ENCODE measurements at regions not wholly inside any gene's neighbourhood (a gene's known extent, or its start where the extent isn't known, plus 50 kb on each side); places are given as distances from the start of the nearest gene placed in this dataset.
"Not testable (repeated sequence)": the region's sequence is repeated elsewhere in the genome, so short reads cannot be mapped to it uniquely, and the experiment has no call there.

DNA sequence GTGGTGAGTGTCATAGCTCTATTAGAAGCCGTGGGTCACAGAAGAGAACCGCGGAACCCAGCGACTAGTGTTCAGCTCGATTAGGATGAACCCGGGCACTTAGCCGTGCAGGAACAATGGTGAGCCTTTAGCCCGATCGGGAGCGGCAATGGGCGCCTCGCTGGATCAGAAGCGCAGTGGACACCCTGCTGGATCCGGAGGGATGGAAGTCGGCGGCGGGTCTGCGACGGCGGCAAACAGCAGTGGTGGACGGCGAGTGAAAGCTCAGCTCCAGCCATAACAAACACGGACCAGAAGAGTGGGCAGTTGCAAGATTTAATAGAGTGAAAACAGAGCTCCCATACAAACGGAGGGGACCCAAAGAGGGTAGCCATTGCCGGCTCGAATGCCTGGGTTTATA lies 72.7 kb upstream of the EN2 start:
- not testable (repeated sequence) for H2BK15ac ChIP-seq (ENCODE audit: low read length); H4K91ac ChIP-seq (ENCODE audit: low read depth, low read length, poor library complexity); H3K9me3 ChIP-seq (replicated peaks in 1 of 2; ENCODE audit: control insufficient read depth in 2 of 2, insufficient read depth in 1 of 2, low read depth in 1 of 2, low read length in 2 of 2); H3K9ac ChIP-seq (ENCODE audit: low read depth, low read length, poor library complexity); H3K18ac ChIP-seq (ENCODE audit: low read length); H2AK5ac ChIP-seq (ENCODE audit: low read depth, low read length); H2AFZ ChIP-seq (ENCODE audit: low read length); DNase-seq (ENCODE audit: low spot score); H4K8ac ChIP-seq (ENCODE audit: low read depth, low read length); H3K14ac ChIP-seq (ENCODE audit: low read length); H3K4me3 ChIP-seq (ENCODE audit: low read length in 2 of 2); H3K4me2 ChIP-seq (ENCODE audit: insufficient read depth, low read length, poor library complexity, severe bottlenecking); H3K4ac ChIP-seq (ENCODE audit: low read length); H2BK120ac ChIP-seq (ENCODE audit: low read depth, low read length); H2BK5ac ChIP-seq (ENCODE audit: low read length); H3K27ac ChIP-seq (replicated peaks; ENCODE audit: low read length); H3K23ac ChIP-seq (ENCODE audit: low read depth, low read length, poor library complexity); H2BK12ac ChIP-seq (ENCODE audit: low read length); H3K79me1 ChIP-seq (ENCODE audit: low read depth, low read length); H3K36me3 ChIP-seq (replicated peaks in 1 of 2; ENCODE audit: control insufficient read depth in 2 of 2, insufficient read depth in 2 of 2, low read length in 2 of 2)
- peaks cover 23 to 80% (median 56%) of the 10 kb centered on the region in 3 experiments for H3K27me3 ChIP-seq (ENCODE audit: control insufficient read depth in 3 of 3, insufficient read depth in 3 of 3, low read depth in 1 of 3, low read length in 3 of 3)
- WGBS, 2 donors (ENCODE audit: extremely low coverage in 2 of 2, insufficient read length in 2 of 2, insufficient replicate concordance in 1 of 2), result no CpG with 5 or more reads among the region's 26 CpGs
- peaks cover 6 to 26% of the 10 kb centered on the region in 2 donors for H3K4me1 ChIP-seq (ENCODE audit: control insufficient read depth in 2 of 2, insufficient read depth in 1 of 2, low read depth in 1 of 2, low read length in 2 of 2)

DNA sequence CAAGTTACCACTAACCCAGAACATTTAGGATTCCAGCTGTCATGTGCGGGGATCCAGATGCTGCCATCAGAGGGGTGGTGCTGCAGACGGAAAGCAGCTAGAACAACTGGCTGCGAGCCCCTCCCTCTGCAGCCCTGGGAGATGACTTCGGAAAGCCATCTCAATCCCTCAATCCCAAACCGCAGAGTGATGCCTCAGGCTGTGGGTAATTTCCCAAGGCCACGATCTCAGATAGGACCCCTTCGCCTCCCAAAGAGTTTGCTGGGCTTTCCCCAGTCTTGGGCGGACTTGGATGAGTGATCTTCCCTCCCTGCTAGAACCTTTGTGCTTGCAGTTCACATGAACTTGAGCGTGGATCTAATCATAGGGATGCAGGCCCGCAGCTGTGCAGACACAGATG lies 71.3 kb upstream of the EN2 start:
- Histone ChIP-seq H2BK120ac (ENCODE audit: low read depth, low read length) (no peak overlapping the region), H3K36me3 (replicated peaks in 1 of 2; ENCODE audit: control insufficient read depth in 2 of 2, insufficient read depth in 2 of 2, low read length in 2 of 2) (no peaks in the 10 kb centered on the region), H3K27me3 (ENCODE audit: control insufficient read depth in 3 of 3, insufficient read depth in 3 of 3, low read depth in 1 of 3, low read length in 3 of 3) (peaks cover 12 to 83% (median 42%) of the 10 kb centered on the region in 3 experiments), H4K91ac (ENCODE audit: low read depth, low read length, poor library complexity) (no peak overlapping the region), H2BK12ac (ENCODE audit: low read length) (no peak overlapping the region), H2AK5ac (ENCODE audit: low read depth, low read length) (peak overlapping the region; percentile 54), H3K18ac (ENCODE audit: low read length) (no peak overlapping the region), H2AFZ (ENCODE audit: low read length) (no peak overlapping the region), H3K4me3 (ENCODE audit: low read length in 2 of 2) (no peak overlapping the region), H3K9ac (ENCODE audit: low read depth, low read length, poor library complexity) (no peak overlapping the region), H3K23ac (ENCODE audit: low read depth, low read length, poor library complexity) (peak overlapping the region; percentile 51), H2BK5ac (ENCODE audit: low read length) (no peak overlapping the region), H3K9me3 (replicated peaks in 1 of 2; ENCODE audit: control insufficient read depth in 2 of 2, insufficient read depth in 1 of 2, low read depth in 1 of 2, low read length in 2 of 2) (no peaks in the 10 kb centered on the region), H3K4me2 (ENCODE audit: insufficient read depth, low read length, poor library complexity, severe bottlenecking) (no peak overlapping the region), H3K79me1 (ENCODE audit: low read depth, low read length) (no peaks in the 10 kb centered on the region), H3K4ac (ENCODE audit: low read length) (no peak overlapping the region), H3K27ac (replicated peaks; ENCODE audit: low read length) (no peak overlapping the region), H2BK15ac (ENCODE audit: low read length) (no peak overlapping the region), H3K4me1 (ENCODE audit: control insufficient read depth in 2 of 2, insufficient read depth in 1 of 2, low read depth in 1 of 2, low read length in 2 of 2) (peaks cover 3 to 15% of the 10 kb centered on the region in 2 donors), H3K14ac (ENCODE audit: low read length) (peak overlapping the region; percentile 25), H4K8ac (ENCODE audit: low read depth, low read length) (no peak overlapping the region)
- no peak for DNase-seq (ENCODE audit: low spot score)
- WGBS, 2 donors (ENCODE audit: extremely low coverage in 2 of 2, insufficient read length in 2 of 2, insufficient replicate concordance in 1 of 2), result no CpG with 5 or more reads among the region's 10 CpGs

DNA sequence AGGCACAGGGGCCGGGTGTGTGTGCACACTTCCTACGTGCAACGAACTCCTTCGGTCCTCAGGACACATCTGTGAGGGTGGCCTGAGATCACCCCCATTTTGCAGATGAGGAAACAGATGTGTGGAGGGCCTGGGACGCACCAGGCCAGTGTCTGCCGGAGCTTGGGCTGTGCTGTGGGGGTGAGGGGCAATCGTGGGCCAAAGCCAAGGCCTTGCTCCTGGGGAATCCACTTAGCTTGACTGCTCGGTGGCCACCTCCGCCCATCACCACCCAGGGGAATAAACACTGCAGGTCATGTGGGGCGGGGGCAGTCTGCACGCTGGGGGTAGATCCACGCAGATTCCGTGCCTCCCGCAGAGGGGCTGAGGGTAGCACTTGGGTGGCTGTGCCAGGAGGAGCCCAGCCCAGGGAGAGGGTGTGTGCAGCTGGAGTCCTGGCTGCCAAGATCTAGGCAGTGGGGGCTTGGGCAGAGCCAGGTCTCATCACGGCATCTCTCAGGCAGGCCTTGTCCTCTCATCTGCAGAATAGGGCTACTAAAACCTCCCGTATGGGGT lies 70.8 kb upstream of the EN2 start:
- no peak overlapping the region for H2BK15ac ChIP-seq (ENCODE audit: low read length)
- H3K18ac ChIP-seq (ENCODE audit: low read length), result peak overlapping the region; percentile 49
- H3K14ac ChIP-seq (ENCODE audit: low read length), result peak overlapping the region; percentile 25
- no peak overlapping the region for H3K4ac ChIP-seq (ENCODE audit: low read length)
- no peaks in the 10 kb centered on the region for H3K36me3 ChIP-seq (replicated peaks in 1 of 2; ENCODE audit: control insufficient read depth in 2 of 2, insufficient read depth in 2 of 2, low read length in 2 of 2)
- H3K9me3 ChIP-seq (replicated peaks in 1 of 2; ENCODE audit: control insufficient read depth in 2 of 2, insufficient read depth in 1 of 2, low read depth in 1 of 2, low read length in 2 of 2), result no peaks in the 10 kb centered on the region
- H4K8ac ChIP-seq (ENCODE audit: low read depth, low read length), result no peak overlapping the region
- no peak overlapping the region for H2AFZ ChIP-seq (ENCODE audit: low read length)
- H2BK12ac ChIP-seq (ENCODE audit: low read length), result peak overlapping the region; percentile 28
- peaks cover 0 to 9% of the 10 kb centered on the region in 2 donors for H3K4me1 ChIP-seq (ENCODE audit: control insufficient read depth in 2 of 2, insufficient read depth in 1 of 2, low read depth in 1 of 2, low read length in 2 of 2)
- no peak for DNase-seq (ENCODE audit: low spot score)
- H3K9ac ChIP-seq (ENCODE audit: low read depth, low read length, poor library complexity), result no peak overlapping the region
- no peaks in the 10 kb centered on the region for H3K79me1 ChIP-seq (ENCODE audit: low read depth, low read length)
- no peak overlapping the region for H3K4me3 ChIP-seq (ENCODE audit: low read length in 2 of 2)
- H3K27ac ChIP-seq (replicated peaks; ENCODE audit: low read length), result no peak overlapping the region
- no CpG with 5 or more reads among the region's 16 CpGs for WGBS, 2 donors (ENCODE audit: extremely low coverage in 2 of 2, insufficient read length in 2 of 2, insufficient replicate concordance in 1 of 2)
- H2BK120ac ChIP-seq (ENCODE audit: low read depth, low read length), result no peak overlapping the region
- no peak overlapping the region for H3K4me2 ChIP-seq (ENCODE audit: insufficient read depth, low read length, poor library complexity, severe bottlenecking)
- peaks cover 7 to 84% (median 36%) of the 10 kb centered on the region in 3 experiments for H3K27me3 ChIP-seq (ENCODE audit: control insufficient read depth in 3 of 3, insufficient read depth in 3 of 3, low read depth in 1 of 3, low read length in 3 of 3)
- H2BK5ac ChIP-seq (ENCODE audit: low read length), result no peak overlapping the region
- H2AK5ac ChIP-seq (ENCODE audit: low read depth, low read length), result peak overlapping the region; percentile 54
- peak overlapping the region; percentile 51 for H3K23ac ChIP-seq (ENCODE audit: low read depth, low read length, poor library complexity)
- H4K91ac ChIP-seq (ENCODE audit: low read depth, low read length, poor library complexity), result no peak overlapping the region

DNA sequence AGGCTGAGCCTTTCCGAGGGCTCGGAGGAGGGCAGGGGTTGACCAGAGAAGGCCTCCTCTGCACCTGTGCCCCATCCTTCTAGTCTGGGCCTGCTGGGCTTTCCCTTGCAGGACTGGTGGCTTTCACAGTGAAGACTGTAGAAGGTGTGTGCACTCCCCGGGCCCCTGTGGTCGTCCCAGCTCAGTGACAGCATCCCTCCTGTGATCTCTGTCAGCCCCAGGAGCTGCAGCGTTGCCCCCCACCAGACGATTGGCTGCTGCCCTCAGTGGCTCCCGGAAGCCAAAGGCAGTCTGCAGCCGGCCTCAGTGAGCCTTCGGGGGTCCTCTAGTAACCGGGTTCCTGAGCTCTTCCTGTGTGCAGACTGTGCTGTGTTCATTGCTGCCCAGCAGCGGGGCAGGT lies 69.4 kb upstream of the EN2 start:
- Histone ChIP-seq H2BK15ac (ENCODE audit: low read length) (no peak overlapping the region), H3K9me3 (replicated peaks in 1 of 2; ENCODE audit: control insufficient read depth in 2 of 2, insufficient read depth in 1 of 2, low read depth in 1 of 2, low read length in 2 of 2) (no peaks in the 10 kb centered on the region), H3K27me3 (ENCODE audit: control insufficient read depth in 3 of 3, insufficient read depth in 3 of 3, low read depth in 1 of 3, low read length in 3 of 3) (peaks cover 0 to 79% (median 22%) of the 10 kb centered on the region in 3 experiments), H4K91ac (ENCODE audit: low read depth, low read length, poor library complexity) (no peak overlapping the region), H3K18ac (ENCODE audit: low read length) (peak overlapping the region; percentile 77), H2BK12ac (ENCODE audit: low read length) (no peak overlapping the region), H3K79me1 (ENCODE audit: low read depth, low read length) (no peaks in the 10 kb centered on the region), H3K9ac (ENCODE audit: low read depth, low read length, poor library complexity) (no peak overlapping the region), H3K4ac (ENCODE audit: low read length) (no peak overlapping the region), H2AK5ac (ENCODE audit: low read depth, low read length) (no peak overlapping the region), H2AFZ (ENCODE audit: low read length) (no peak overlapping the region), H3K4me3 (ENCODE audit: low read length in 2 of 2) (no peak overlapping the region), H3K23ac (ENCODE audit: low read depth, low read length, poor library complexity) (no peak overlapping the region), H3K27ac (replicated peaks; ENCODE audit: low read length) (no peak overlapping the region), H3K4me1 (ENCODE audit: control insufficient read depth in 2 of 2, insufficient read depth in 1 of 2, low read depth in 1 of 2, low read length in 2 of 2) (no peaks in the 10 kb centered on the region), H2BK5ac (ENCODE audit: low read length) (no peak overlapping the region), H3K4me2 (ENCODE audit: insufficient read depth, low read length, poor library complexity, severe bottlenecking) (no peak overlapping the region), H4K8ac (ENCODE audit: low read depth, low read length) (no peak overlapping the region), H2BK120ac (ENCODE audit: low read depth, low read length) (no peak overlapping the region), H3K36me3 (replicated peaks in 1 of 2; ENCODE audit: control insufficient read depth in 2 of 2, insufficient read depth in 2 of 2, low read length in 2 of 2) (no peaks in the 10 kb centered on the region), H3K14ac (ENCODE audit: low read length) (no peak overlapping the region)
- DNase-seq (ENCODE audit: low spot score), result no peak
- WGBS, 2 donors (ENCODE audit: extremely low coverage in 2 of 2, insufficient read length in 2 of 2, insufficient replicate concordance in 1 of 2), result no CpG with 5 or more reads among the region's 11 CpGs

Measured in neuronal stem cell (in vitro differentiated cells).